ENCODE measurements at regions not wholly inside any gene's neighbourhood (a gene's known extent, or its start where the extent isn't known, plus 50 kb on each side); places are given as distances from the start of the nearest gene placed in this dataset.

GRCh38 chr7:13421776-13422175 is 567.7 kb downstream of the ETV1 start:
- TF ChIP-seq CTCF (IDR thresholded peaks at IDR 0.05; ENCODE audit: insufficient read depth, low read length) (no peak), POLR2AphosphoS5 (IDR thresholded peaks at IDR 0.05; ENCODE audit: low read depth) (no peak), GABPA (IDR thresholded peaks at IDR 0.05; ENCODE audit: low read depth) (no peak), REST (IDR thresholded peaks at IDR 0.05; ENCODE audit: insufficient replicate concordance, low read depth) (no peak), SPI1 (IDR thresholded peaks at IDR 0.05; ENCODE audit: borderline replicate concordance, low read depth) (no peak)
